SHP77 (cell line): ENCODE measurements at regions not wholly inside any gene's neighbourhood (a gene's known extent, or its start where the extent isn't known, plus 50 kb on each side); places are given as distances from the start of the nearest gene placed in this dataset.
"Not testable (repeated sequence)": the region's sequence is repeated elsewhere in the genome, so short reads cannot be mapped to it uniquely, and the experiment has no call there.

ENCODE experiments used
- DNase-seq, 2 experiments: peaks; one replicate each; lab custom pipeline; 2025; lab: John Stamatoyannopoulos, UW

DNA sequence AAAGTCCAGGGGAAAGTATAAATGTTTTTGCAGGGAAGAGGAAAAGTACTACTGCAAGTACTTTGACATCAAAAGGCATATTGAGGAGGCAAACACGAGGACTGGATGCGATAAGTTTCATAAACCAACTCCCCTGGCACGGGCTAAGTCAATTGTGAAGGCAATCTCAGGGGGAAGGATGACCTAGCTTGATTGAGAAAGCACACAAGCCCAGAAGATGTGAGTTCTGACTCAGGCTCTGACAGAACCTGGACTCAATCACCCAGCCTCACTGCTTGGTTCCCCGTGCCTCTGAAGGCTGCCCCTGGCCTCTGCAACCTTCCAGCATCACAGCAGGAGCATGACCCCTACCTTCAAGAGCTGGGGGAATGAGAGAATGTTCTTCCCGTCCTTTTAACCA lies 93.2 kb upstream of the ZNF438 start:
- DNase-seq: no peak

DNA sequence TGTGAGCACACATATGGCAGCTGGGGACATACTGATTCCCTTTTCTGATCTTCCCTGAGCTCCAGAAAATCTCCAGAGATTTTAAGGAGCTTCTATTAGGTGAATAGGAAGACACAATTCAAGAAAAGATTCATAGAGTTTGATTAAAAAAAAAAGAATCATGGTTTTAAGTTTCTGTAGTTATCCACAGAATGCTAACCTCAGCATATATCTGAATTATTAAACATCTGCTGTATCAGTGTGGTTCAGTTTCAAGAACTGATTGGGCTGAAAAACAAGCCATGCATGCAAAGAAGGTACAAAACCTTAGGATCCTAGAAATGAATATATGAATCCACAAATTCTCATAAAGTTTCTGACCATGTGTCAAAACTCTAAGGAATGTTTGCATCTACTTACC lies 94.1 kb upstream of the ZNF438 start:
- DNase-seq: no peak

DNA sequence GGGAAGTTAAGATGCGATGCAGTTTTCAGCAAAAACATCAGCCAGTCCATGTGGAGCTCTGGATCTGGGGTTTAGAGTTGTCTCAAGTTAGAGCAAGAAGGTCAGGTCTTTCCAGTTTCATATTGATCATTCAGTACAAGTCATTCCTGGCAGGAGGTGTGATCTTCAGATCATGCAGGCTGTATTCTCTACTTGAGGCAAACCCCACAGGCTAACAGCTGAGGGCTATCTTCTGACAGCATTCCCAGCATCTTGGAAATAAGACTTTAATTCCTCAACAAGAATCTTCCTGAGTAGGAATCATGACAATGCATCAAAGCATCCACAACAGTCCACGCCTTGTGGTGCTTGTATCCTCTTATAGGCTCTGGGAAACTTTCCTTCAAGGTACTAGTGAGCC lies 94.9 kb upstream of the ZNF438 start:
- no peak for DNase-seq

GRCh38 chr10:31128536-31128935 lies 96.9 kb upstream of the ZNF438 start:
- no peak for DNase-seq

GRCh38 chr10:31129271-31129670 lies 97.6 kb upstream of the ZNF438 start:
- DNase-seq: peak; percentile 16 to 26

DNA sequence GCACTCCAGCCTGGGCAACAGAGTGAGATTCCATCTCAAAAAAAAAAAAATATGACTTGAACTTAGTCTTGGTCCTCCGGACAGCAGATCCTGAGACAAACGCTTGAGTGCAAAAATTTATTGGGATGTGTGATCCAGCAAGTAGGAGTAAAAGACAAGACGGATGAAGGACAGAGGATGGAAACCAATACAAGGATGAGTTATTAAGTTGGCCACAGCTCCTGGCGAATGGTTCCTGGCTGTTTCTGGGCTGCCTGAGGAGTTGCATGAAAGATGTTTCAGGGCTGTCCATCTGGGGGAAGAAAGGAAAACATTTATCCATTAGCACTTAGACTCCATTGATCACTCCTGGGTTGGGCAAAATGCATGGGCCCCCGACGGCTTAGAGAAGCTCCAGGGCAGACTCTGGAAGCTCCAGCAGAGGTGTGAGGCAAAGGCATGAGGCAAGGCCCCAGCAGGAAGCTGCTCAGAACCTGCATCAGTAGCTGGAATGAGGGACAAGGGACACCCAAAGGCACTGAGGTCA lies 98.3 kb upstream of the ZNF438 start:
- DNase-seq: no peak

- DNase-seq: no peak
These were observed 98.7 kb upstream of the ZNF438 start for GRCh38 chr10:31130406-31130805.

GRCh38 chr10:31131251-31131650 lies 99.6 kb upstream of the ZNF438 start:
- no peak for DNase-seq

DNA sequence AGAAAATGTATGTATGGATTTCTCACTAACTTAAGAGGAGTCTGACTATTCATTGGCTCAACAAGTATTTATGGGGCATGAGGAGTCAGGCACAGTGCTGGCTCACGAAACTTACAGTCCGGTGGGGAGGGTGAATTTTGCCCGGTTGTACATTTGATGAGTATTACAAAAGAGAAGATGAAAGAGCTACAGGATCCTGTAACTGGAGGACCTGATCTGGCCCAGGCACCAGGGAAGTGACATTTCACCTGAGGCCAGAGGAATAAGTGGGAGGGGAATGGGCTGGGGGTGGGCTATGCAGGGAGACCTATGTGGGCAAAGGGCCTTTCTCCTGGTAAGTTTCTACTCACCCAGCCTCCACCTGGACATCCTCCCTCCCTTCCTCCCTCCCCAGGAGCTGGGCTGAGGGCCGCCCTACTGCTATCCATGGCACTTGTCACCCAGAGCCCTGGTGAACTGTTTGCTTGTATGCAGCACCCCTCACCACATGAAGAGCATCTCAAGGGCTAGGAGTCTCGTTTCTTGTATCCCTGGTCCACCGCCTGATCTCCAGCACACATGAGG lies 101.1 kb upstream of the ZNF438 start:
- no peak for DNase-seq

DNA sequence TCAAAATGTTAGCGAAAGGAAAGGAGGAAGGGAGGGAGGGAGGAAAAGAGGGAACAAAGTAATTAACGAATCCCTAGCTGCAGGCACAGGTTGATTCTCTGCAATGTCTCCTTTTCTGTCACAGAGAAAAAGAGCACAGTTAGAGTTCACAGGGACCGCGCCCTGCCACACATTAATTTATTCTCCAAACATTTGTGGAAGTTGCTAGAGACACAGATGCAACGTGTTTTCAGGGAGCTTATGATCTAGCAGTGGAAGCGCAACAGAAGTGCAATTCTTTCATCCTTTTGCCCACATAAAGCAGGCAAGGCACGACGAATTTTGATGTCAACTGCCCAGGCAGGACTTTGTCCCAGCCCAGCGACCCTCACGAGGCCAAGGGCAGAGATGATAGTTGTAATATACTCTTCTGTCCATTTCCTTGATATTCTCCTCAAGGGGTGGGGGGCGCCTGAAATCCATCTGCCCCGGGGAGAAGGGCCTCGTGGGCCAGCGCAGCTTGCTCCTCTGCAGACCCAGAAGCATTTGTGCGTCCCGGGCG lies 101.7 kb upstream of the ZNF438 start:
- DNase-seq: no peak

GRCh38 chr10:31133792-31134310 lies 102.2 kb upstream of the ZNF438 start:
- DNase-seq: peak; percentile 61 to 79

DNA sequence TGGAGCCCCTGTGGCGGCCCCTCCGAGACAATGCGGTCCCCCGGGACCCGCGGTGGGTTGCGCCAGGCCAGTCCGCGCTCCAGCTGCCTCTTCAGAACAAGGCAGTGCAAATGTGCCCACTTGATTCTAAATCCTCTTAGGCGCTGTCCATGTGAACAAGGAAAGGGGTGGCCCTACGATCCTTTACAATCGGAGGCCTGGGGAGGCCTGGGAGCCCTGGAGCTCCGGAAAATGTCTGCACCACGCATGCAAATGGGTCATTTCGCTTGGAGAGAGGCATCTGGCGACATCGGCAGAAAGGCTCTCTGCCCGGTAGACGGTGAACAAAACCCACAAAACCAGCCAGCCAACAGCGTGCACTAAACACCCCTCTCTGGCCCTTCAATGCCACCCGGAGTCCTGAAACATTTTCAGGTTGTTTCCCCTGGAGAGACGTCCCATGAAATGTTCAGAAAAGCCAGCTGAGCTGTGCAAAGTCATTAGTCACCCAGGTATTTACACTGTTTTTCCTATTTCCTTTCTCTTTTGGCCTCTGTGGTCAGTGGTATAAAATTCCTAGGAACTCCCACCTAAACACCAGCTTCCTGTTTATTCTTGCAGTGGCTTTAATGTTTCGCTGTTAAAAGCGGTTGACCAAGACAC lies 102.8 kb upstream of the ZNF438 start:
- peak in 1 of 2 experiments; percentile 6 for DNase-seq

DNA sequence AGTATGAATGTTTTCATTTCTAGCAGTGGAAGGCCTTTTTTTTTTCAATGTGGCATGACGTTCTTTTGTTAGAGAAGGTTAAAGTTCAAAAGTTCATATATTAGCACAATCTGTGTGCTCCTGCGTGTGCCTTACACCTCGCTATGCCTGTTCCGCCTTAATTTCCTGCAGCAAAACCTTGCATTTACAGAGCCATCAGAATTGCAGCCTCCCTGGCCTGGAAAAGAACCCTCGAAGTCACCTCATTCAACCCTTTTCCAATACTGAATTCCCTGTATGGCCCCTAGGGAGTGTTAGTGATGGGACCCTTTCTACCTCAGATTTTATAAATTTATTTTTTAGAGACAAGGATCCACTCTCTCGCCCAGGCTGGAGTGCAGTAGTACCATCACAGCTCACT lies 103.5 kb upstream of the ZNF438 start:
- peak in 1 of 2 experiments; percentile 4 for DNase-seq

DNA sequence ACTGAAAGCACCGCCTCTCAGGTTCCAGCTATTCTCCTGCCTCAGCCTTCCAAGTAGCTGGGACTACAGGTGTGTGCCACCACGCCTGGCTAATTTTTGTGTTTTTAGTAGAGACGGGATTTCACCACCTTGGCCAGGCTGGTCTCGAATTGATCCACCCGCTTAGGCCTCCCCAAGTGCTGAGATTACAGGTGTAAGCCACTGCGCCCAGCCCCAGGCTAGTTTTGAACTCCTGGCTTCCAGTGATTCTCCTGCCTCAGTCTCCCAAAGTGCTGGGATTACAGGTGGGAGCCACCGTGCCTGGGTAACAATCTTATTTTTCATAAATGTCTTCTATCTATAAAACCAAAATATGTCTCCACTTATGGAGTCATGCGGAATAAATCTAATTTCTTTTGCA lies 104.1 kb upstream of the ZNF438 start:
- DNase-seq: not testable (repeated sequence)

GRCh38 chr10:31136386-31136785 lies 104.7 kb upstream of the ZNF438 start:
- DNase-seq: no peak

- no peak for DNase-seq
These were observed 105.5 kb upstream of the ZNF438 start for GRCh38 chr10:31136930-31137885.

DNA sequence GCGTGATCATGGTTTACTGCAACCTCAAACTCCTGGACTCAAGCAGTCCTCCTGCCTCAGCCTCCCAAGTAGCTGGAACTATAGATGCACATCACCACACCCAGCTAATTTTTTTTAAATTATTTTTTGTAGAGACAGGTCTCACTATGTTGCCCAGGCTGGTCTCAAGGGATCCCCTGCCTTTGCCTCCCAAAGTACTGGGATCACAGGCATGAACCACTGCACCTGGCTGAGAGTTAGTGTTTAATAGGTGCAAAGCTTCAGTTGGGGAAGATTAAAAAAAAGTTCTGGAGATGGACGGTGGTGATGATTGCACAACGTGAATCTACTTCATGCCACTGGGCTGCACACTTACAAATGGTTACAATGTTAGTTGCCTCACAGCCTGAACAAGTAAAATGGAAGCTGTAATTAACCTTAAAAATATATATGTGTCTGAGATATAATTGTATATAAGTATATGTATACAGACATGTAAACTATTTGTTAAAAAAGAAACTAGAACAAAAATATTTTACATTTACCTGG lies 106.4 kb upstream of the ZNF438 start:
- no peak for DNase-seq

- no peak for DNase-seq
These were observed 107.8 kb upstream of the ZNF438 start for GRCh38 chr10:31139497-31139896.

DNA sequence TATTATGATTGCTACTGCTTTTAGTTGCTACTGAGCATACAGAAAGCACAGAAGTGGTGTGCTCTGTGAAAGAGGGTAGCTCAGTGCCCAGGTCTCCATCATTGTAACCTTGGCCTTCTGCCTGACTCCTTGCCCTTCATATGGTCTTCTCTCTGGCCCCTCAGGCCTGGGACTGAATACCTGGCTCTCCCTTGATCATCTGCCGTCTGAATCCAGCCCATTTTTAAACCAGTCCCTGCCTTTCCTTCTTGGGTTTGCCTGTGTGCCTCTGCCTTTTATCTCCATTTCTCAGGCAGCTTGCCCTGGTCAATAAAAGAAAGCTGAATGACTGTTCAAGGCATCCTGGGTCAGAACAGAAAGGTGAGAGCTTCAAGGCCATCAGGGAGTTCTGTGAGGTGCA lies 109.1 kb upstream of the ZNF438 start:
- DNase-seq: no peak

DNA sequence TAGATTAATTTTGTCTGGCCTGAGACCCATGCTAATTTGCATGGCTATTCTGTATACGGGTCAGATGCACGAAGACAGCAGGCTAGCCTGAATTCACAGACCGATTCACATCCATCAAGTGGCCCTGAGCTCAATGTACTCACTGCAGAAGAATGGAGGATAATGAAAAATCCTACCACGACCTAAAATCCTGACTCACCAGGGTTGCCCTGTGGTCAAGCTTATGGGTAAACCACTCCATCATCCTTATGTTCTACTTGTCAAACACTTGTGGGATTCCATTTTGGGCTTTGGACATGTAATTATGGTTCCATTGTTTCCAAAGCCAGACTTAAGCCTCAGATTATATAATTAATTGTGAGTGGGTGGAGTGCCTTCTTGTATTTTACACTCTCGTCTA lies 110.4 kb upstream of the ZNF438 start:
- DNase-seq: no peak

DNA sequence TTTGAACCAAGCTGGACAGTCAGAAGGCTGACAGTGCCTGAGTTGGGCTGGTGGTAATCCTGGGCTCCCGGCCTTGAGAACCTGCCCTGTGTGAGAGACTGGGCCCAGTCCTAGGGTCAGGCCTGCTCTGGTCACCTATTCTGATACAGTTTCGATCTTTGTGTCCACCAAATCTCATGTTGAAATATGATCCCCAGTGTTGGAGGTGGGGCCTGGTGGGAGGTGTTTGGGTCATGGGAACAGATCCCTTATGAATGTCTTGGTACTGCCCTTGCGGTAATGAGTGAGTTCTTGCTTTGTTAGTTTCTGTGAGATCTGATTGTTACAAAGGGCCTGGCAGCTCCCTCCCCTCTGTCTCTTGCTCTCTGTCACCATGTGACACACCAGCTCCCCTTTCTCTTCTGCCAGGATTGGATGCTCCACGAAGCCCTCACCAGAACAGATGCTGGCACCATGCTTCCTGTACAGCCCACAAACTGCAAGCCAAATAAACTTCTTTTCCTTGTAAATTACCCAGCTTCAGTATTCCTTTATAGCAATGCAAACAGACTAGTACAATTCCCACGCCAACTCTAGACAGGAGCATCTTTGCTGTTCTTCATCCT lies 111.8 kb upstream of the ZNF438 start:
- DNase-seq: no peak

- DNase-seq: no peak
These were observed 114.3 kb upstream of the ZNF438 start for GRCh38 chr10:31145986-31146385.
